Neural progenitor cell (in vitro differentiated cells): ENCODE measurements at regions not wholly inside any gene's neighbourhood (a gene's known extent, or its start where the extent isn't known, plus 50 kb on each side); places are given as distances from the start of the nearest gene placed in this dataset.

Experiments used
- EZH2 ChIP-seq: fragments of 200-600 bp; sonication (generic); IDR thresholded peaks from 2 replicates; pipeline ENCODE4 v1.6.1; 2017; ENCODE audit warnings: antibody characterized with exemption, mild to moderate bottlenecking, moderate library complexity
- TF ChIP-seq, protein P1 (sequence below): fragments of 200-600 bp; sonication (generic); IDR thresholded peaks from 2 replicates; pipeline ENCODE4 v1.5.1; 2017; ENCODE audit warnings: antibody characterized with exemption, mild to moderate bottlenecking

- TF ChIP-seq, protein P1, sequence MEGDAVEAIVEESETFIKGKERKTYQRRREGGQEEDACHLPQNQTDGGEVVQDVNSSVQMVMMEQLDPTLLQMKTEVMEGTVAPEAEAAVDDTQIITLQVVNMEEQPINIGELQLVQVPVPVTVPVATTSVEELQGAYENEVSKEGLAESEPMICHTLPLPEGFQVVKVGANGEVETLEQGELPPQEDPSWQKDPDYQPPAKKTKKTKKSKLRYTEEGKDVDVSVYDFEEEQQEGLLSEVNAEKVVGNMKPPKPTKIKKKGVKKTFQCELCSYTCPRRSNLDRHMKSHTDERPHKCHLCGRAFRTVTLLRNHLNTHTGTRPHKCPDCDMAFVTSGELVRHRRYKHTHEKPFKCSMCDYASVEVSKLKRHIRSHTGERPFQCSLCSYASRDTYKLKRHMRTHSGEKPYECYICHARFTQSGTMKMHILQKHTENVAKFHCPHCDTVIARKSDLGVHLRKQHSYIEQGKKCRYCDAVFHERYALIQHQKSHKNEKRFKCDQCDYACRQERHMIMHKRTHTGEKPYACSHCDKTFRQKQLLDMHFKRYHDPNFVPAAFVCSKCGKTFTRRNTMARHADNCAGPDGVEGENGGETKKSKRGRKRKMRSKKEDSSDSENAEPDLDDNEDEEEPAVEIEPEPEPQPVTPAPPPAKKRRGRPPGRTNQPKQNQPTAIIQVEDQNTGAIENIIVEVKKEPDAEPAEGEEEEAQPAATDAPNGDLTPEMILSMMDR, result no peak
- no peak for TF ChIP-seq EZH2
Measured at GRCh38 chr15:97501291-97501690, 459.2 kb upstream of the ARRDC4 start.
